GM13977 (cell line): ENCODE measurements at regions not wholly inside any gene's neighbourhood (a gene's known extent, or its start where the extent isn't known, plus 50 kb on each side); places are given as distances from the start of the nearest gene placed in this dataset.

Experiments used
- DNase-seq: peaks from one replicate; pipeline ENCODE4 v3.0.0; 2012; ENCODE audit warnings: low spot score
- in situ Hi-C: fragments of 300-500 bp; cut with MboI; formaldehyde crosslinking; loops from one replicate; pipeline ENCODE4 v1.12.0; 2022; ENCODE audit warnings: low sequenced_read_pairs, low pct_unique_long_range_greater_than_20kb, mixed read lengths, inconsistent platforms; ENCODE audit not compliant: unreplicated experiment
- TF ChIP-seq, protein P1 (sequence below): IDR thresholded peaks from 2 replicates; pipeline ENCODE4 v1.5.1; 2012; ENCODE audit warnings: mild to moderate bottlenecking, control low read depth; ENCODE audit not compliant: insufficient read depth; ENCODE audit errors: extremely low read depth, missing control alignments

- in situ Hi-C loops: no loop called here
- TF ChIP-seq, protein P1, sequence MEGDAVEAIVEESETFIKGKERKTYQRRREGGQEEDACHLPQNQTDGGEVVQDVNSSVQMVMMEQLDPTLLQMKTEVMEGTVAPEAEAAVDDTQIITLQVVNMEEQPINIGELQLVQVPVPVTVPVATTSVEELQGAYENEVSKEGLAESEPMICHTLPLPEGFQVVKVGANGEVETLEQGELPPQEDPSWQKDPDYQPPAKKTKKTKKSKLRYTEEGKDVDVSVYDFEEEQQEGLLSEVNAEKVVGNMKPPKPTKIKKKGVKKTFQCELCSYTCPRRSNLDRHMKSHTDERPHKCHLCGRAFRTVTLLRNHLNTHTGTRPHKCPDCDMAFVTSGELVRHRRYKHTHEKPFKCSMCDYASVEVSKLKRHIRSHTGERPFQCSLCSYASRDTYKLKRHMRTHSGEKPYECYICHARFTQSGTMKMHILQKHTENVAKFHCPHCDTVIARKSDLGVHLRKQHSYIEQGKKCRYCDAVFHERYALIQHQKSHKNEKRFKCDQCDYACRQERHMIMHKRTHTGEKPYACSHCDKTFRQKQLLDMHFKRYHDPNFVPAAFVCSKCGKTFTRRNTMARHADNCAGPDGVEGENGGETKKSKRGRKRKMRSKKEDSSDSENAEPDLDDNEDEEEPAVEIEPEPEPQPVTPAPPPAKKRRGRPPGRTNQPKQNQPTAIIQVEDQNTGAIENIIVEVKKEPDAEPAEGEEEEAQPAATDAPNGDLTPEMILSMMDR: no peak
- no peak for DNase-seq
Measured at GRCh38 chr6:4580361-4580760, 195.8 kb upstream of the CDYL start.

DNA sequence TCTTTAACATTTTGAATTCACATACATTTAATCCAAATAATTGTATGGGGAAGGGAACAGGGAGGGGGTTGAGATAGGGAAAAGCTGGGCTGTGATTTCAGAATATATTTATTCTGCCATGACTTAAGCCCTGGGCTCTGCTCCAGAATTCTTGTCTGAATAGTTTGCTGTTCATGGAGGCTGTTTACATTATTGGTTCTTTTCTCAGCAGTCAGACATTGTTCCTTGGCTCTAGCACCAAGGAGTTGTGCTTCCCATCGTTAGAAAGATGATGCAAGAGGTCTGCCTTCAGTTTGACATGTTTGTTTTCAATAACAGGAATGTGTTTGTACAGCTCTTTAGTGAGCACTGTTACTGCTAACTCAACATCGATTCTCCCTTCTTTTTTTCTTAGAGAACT is 198.8 kb upstream of the CDYL start:
- TF ChIP-seq, protein P1: no peak
- in situ Hi-C loops: no loop called here
- DNase-seq: no peak

- TF ChIP-seq, protein P1: no peak
- in situ Hi-C loops: no loop called here
- DNase-seq: no peak
Measured at GRCh38 chr6:4575714-4576113, 200.5 kb upstream of the CDYL start.

DNA sequence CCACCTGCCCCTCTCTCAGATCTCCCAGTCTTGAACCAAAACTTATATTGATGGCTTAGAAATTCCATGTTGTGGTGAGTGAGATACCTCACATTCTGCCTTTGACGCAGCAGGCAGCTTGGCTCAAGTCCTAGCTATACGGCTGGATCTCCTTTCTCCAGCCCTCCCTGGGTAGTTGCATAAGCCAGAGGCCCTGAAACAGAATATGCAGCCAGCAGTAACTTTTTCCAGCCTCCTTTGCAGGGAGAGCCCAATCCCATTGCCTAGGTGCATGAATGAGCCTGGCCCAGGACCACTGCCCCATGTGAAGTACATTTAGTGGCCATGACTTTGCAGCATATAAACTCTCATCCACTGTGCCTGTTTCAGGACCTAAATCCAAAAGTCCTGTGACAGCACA is 202.2 kb upstream of the CDYL start:
- TF ChIP-seq, protein P1: no peak
- DNase-seq: no peak
- in situ Hi-C loops: no loop called here

DNA sequence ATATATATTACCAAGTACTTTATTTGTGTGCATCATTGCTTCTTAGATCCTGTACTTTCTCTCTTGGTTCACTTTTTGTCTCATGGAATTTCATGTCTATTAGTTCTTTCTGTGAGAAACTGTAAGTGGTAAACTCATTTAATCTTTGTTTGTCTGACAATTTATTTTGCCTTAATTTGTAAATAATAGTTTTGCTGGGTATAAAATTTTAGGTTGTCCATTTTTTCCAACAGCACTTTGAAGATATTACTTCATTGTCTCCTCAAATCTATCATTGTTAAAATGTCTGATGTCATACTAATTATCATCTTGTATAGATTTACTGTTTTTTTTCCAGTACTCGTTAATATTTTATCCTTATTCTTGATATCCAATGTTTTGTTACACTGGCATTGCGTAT is 205.2 kb upstream of the CDYL start:
- DNase-seq: no peak
- TF ChIP-seq, protein P1: no peak
- in situ Hi-C loops: no loop called here

DNA sequence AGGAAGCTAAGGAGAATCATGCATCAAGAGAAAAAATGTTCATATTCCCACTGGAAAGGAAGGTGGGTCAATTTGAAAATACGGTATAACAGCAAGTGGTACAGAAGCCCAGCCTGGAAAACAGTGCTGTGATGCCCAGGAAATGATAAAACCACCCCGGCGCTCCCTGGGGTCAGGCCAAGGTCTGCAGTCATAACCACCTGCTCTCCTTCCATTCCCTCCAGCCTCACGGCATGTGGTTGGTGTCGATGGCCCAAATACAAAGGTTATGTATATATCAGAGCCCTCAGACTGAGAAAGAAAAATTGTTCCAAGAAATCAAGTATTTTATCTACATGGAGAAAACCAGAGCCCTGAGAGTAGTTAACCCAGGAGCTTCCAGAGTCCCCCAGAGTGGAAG is 208.1 kb upstream of the CDYL start:
- in situ Hi-C loops: no loop called here
- TF ChIP-seq, protein P1: no peak
- DNase-seq: no peak

DNA sequence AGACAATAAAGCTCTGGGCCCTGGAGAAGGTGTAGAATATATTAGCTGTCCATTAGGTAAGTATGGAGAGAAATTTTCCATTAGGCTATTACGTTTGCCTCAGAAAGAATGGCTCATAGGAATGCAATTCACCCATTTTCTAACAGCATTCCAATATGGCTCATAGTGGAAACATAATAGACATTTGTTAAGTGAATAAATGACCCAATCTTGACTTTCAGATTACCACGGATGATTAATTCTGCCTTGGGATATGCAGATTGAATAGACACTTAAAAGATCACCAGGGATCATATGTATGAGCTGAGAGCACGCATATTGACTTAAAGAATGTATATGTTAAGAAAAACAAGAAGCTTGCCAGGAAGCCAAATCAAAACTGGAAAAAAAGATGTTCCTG is 209.1 kb upstream of the CDYL start:
- no peak for DNase-seq
- TF ChIP-seq, protein P1: no peak
- in situ Hi-C loops: no loop called here
